ENCODE measurements at regions not wholly inside any gene's neighbourhood (a gene's known extent, or its start where the extent isn't known, plus 50 kb on each side); places are given as distances from the start of the nearest gene placed in this dataset.

DNA sequence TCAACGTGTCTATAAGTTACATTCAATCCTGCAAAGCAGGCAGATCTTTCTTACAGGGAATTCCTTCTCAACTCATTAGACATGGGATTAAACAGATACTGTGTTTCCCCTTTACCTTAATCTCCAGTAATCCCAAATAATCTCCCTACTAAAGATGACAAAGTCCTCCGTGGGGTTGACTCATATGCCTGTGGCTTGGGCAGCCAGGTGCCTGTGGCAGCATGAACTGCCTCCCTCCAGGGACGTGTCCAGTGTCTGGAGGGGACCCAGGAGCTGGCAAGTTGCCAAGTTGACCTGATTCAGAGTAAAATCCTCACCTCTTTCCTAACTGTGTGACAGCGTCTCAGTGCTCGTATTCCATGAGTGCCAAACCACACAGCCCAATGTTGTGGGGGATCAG, 94.6 kb upstream of the PTCH1 start:
- DNase-seq, result no peak

DNA sequence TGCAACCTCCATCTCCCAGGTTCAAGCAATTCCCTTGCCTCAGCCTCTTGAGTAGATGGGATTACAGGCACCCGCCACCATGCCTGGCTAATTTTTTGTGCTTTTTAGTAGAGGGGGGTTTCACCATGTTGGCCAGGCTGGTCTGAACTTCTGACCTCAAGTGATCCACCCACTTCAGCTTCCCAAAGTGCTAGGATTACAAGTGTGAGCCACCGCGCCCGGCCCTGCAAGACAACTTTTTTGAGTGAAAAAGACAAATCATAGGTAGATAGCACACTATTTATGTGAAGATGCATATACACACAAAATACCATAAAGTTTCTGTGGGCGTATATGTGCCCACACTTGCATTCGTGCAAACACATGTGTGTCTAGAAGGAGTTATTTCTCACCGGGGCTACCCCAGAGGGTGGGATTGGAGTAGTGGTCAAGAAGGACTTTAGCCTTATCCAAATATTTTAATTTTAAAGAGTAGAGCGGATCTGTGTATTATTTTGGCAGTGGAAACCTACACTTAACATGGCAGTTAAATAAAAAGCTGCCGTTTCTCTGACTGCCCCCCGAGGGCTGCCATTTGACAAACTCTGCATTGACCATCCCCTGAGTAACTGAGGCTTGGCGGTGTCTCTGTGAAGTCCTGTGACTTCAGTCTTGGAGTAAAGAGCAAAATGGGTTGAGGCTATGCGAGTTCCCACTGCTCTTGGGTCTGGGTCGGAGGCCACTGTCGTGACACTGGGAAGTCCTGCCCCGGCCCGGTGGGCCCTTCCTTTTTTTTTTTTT, 93.4 kb upstream of the PTCH1 start:
- no peak for DNase-seq

DNA sequence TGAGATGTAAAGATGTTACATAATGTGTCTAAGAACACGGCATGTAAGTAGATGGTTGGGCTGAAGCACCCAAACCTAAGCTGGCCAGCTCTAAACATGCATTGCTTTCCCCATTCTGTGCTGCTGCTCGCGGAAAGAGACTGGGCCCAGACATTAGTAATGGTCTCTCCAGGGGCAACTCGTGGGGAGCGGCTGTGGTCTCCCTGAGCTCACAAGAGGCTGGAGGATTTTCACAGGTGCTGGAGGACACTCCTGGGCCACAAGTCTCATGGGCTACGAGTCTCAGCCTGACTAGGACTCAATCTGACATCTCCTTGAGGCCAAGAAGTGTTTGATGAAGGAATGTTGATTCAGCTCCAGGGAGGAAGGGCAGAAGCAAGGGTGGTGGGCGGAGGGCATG, 92.7 kb upstream of the PTCH1 start:
- no peak for DNase-seq

DNA sequence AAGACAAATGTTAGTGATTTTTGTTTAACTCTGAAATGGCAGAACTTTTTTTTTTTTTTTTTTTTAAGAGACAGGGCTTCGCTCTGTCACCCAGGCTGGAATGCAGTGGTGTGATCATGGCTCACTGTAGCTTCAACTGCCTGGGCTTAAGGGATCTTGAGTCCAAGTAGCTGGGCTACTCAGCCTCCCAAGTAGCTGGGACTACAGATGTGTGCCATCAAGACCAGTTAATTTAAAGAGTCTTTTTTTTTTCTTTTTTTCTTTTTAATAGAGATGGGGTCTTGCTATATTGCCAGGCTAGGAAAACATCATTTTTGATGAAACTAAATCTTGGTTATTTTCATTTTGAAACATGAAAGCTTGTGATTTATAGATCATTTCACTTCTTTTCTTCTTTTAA, 91.6 kb upstream of the PTCH1 start:
- no peak for DNase-seq

DNA sequence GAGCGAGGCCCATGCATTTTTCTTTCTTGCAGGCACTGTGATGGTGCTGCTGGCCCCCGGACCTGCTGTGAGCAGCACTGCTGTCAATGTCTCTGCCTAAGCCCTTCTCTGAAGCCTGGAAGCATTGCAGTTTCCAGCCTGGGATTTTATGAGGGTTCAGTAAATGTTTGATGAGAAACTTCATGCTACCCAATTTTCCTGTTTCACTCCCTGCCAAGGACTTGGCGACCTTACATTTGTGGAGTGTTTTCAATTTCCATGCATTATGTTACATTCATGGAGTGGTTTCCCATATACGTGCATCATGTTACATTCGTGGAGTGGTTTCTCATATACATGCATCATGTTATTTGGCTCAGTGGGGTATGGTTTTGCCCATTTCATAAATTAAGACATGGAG, 90.7 kb upstream of the PTCH1 start:
- no peak for DNase-seq

DNA sequence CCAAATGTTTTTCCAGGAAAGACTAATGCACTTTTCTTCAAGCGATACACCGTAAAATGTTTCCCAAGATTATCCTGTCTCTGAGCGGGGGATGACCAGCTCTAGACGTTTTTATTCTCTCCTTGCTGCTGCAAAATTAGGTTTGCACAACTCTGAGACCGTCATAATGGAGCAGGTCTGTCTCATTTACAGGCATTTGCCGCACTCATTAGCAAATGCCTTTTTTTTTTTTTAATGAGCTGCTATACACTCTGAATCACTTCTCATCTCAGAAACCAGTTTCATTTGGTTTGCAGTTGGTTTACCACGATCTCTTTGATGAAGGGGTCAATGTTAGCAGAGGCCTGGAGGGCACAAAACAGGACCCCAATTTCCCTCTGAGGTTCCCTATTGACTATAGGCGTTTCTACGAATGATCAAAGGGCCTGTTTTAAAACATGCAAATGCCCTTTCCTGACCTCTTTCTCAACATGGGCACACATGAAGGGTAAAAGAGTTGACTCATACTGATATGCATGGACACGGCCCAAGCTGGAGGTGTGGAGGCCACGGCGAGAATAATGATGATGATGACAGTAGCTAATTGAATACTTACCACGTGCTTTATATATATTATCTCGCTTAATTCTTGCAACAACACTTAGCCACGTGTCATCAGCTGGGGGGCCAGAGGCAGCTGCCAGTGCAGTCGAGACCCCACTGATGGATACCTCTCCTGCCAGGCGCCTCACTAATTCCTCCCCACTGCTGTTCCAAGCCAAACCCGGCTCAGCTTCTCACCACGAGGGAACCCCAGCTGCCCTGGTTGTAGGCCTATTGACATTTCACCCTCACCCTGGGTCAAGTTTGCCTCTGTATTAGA, 89.9 kb upstream of the PTCH1 start:
- DNase-seq, result no peak

DNA sequence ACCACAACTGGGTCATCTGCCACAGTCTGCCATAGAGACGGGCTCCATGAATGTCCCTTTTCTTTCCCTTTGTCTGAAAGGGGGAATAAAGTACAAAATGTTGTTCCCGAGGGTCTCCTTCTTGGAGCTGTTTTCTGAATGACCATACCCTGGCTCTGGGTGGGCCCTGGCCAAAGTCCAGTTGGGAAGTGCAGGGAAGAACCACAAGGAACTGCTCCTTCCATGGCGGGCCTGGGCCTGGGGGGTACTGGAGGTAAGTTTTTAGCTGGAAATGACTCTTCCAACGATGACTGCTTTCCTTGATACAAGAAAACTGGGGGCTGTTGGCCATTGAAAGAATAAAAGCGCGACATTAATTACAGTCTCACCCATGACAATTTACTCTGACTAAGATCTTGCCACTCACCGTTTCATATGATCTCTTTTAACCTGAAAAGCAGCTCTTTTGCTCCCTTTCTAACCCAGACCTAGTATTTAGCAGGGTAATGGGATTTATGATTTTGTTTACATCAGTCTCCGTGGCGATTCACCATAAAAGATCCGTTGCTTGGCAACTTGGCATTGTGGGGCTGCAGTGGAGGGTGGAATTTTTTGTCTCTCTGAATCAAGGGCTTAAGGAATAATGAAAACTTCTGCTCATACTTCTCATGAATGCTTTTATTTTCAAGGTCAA, 89.2 kb upstream of the PTCH1 start:
- no peak for DNase-seq

DNA sequence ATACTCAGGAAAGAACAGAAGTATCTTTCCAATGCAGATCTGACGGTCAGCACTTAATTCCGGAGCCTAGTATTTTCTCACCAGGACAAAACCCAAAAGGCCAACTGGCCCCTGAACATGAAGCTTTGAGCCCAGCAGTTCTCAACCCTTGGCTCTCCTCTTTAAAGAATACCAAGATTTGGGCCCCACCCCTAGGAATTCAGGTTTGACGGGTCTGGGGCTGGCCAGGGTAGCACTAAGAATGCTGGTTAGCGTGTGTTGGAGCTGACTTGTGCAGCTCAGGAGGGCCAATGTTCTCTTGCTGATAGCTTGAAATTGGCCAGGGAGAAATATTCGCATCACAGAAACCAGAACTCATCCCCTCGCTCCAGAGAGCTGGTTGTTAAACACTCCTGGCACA, 88.3 kb upstream of the PTCH1 start:
- no peak for DNase-seq

DNA sequence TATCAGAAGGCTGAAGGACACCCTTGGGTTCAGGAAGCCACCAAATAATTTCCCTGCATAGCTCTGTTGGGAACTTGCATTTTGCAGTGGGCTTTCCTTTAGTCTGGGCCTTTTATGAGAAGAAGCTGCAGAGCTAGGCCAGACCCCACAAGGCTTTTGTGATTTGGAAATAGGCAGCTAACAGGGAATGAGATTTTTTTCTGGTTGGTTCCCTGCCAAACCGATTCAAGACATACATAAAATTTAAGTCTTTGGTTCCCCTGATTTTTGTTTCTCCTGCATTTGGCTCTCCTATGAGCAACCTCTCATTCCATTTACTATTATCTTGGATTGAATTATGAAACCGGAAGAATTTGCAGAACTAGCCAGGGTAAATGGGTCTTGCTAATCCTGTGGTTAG, 81.5 kb upstream of the PTCH1 start:
- DNase-seq, result no peak

DNA sequence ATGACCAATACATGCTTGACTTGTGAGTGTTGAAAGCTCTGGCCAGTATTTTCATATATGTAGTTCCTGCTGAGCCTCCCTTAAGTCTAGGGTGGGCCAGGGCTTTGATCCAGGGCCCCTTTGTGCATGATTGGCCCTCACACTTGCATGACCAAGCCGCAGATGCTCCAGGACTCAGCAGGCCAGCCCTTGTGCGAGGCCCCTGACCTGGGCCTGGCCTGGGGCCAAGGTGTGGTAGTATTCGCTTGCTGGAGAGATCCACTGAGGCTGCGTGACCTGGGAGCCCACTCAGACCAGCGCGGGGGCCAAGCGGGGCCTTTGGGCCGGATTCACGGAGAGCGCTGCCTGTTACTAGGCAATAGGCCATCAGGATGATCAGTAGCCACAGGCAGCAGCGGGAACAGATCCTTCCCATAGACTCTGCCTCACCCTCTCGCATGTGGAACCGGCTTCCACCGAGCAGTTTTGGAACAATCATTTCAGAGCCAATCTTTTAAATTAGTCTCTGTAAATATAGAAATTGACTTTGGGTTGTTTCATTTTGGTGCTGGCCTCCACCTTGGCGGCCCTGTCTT, 79.0 kb upstream of the PTCH1 start:
- DNase-seq, result no peak

DNA sequence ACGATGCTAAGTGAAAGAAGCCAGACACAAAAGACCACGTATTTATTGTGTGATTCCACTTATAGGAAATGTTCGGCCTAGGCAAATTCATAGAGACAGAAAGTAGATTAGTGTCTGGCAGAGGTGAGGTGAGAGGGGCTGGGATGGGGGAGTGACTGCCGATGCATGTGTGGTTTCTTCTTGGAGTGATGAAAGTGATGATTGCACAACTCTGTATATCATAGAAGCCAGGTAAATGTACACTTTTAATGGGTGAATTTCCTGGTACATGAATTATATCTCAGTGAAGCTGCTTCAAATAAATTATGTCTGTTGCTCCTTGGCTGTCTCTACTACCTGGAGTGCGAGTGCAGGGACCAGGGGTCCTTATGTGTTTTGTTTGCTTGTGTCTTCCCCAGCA, 76.2 kb upstream of the PTCH1 start:
- DNase-seq, result no peak

DNA sequence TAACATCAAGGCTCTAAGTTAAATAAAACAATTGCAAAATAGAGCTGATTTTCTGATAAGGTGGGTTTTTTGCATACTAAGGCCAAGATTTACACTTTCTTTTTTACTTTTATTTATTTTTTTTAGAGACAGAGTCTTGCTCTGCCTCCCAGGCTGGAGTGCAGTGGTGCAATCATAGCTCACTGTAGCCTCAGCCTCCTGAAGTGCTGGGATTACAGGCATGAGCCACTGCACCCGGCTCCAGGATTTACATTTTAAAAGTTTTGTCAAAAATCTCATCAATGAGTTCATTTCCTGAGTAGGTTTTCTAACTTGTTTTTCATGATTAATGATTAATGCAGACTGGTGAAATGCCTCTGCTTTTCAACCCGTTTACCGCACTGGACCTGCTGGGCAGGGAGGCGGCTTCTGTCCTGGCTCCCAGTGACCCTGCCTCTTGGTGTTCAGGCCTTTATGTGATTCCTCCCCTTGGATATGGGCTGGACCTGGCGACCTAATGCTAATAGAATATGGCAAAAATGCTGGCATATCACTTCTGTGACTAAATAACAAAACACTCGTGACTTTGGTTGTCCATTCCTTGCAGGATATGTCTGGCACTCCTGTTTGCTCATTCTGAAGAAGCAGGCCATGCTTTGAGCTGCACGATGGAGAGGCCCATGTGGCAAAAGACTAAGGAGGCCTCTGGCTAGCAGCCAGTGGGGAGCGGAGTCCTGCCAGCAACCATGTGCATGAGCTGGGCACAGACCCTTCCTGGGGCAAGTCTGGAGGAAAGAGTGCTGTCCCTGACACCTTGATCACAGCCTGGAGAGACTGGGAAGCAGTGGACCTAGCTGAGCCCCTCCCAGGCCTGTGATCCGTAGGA, 72.2 kb upstream of the PTCH1 start:
- peak in 2 of 14 donors; percentile 1 to 4 for DNase-seq

DNA sequence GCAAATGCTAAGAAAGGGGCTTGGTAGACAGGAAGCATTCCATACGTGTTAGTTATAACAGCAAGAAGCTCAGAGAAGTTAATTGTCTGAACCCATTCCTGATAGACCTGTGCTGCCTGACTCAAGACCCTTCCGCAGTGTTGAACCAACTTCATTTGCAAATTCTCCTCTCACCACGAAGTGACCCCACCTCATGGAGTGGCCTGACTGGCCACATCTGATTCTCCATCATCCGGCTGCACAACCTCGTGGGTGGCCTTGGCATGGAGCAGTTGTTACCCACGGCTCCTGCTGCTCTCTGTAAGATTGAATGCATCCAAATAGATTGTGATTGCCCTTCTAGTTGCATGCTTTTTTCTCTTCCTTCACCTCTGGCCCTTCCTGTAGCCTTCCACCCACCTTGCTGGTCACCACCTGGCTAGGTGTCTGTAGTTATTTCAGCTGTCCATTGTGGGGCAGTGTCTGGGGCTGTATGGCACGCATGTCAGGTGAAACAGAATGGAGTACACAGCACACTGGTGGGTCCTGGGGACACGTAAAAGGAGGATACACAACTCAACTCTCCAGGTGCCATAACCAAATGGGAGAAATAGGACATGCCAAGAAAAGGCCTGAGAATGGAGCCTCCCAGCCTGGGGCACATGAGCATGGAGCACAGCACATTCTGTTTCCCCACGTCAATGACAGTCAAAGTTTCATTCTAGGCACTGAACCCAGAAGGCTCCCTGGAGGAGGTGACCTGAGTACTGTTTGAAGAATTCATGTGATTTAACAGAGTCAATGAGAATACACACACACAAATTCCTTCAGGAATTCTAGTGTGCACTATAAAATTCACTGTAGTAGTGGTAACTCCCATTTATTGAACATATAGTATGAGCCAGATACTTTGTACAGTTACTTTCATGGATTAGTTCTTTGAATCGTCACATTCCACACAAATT, 70.5 kb upstream of the PTCH1 start:
- no peak for DNase-seq

DNA sequence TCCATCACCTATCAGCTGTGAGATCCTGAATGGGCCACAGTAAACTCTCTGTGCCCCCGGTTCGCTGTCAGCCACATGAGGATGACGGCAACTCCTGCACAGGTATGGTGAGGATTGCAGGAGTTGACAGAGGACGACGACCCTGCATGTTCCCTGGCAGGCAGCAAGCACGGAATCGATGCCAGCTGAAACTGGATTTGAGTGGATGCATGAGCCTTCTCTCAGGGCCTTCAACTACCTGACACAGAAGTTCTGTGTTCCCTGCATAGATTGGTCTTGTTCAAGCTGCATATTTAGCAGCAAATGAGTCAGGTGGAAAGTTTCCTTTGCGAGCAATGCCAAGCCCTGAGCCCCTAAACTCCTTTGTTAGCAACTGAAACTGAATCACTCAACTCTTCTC, 69.6 kb upstream of the PTCH1 start:
- no peak for DNase-seq

DNA sequence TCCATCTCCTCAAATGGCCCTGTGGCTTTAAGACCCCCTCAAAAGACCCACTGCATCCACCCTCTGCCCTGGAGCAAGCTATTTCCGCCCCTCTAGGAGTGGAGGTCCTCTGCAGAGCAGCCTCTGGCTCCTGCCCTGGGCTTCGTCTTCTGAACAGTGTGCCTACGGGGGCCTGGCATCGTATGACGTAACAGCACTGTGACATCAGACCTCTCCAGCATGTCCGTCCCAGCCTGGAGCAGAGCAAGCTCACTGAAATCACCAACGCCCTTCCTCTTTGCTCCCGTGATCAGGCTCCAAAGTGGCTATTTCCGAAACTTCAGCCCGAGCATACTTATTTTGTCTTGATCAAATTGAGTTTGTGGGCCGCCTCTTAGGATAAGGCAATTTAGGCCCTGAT, 69.1 kb upstream of the PTCH1 start:
- no peak for DNase-seq

DNA sequence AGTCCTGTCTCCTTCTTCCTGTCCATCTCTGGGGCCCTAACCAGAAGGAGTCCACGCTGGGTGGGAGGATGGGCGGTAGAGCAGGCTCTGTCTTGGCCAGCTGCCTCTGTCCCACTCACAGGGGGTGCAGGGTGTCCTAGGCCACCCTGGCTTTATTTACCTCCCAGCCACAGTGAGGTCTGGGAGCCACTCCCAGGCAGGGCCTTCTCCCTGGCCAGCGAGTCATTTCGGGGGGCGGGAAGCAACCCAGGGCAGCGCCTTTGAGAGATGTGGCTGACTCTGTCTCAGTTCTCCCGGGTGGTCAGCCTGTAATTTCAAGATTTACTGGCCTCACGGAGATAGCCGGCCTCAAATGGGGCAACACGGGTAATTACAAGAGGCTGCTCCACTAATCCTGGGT, 67.4 kb upstream of the PTCH1 start:
- DNase-seq, result no peak

DNA sequence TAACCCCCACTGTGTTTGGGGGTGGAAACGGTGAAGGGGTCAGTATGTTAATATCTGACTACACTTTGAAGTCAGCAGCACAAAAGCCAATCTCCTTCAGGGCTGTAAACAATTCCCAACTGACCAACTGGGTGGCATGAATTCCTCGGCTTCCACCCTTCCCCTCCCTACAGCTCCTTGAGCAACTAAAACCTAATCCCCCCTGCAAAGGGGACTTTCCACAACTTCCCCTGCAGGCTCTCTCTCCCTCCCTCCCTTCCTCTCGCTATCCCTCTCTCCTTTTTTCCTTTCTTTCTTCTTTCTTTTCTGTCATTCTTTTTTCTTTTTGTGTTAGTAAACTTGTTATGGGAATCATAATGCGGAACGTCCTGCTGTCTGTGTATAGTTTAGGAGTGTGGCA, 65.1 kb upstream of the PTCH1 start:
- DNase-seq, result no peak

DNA sequence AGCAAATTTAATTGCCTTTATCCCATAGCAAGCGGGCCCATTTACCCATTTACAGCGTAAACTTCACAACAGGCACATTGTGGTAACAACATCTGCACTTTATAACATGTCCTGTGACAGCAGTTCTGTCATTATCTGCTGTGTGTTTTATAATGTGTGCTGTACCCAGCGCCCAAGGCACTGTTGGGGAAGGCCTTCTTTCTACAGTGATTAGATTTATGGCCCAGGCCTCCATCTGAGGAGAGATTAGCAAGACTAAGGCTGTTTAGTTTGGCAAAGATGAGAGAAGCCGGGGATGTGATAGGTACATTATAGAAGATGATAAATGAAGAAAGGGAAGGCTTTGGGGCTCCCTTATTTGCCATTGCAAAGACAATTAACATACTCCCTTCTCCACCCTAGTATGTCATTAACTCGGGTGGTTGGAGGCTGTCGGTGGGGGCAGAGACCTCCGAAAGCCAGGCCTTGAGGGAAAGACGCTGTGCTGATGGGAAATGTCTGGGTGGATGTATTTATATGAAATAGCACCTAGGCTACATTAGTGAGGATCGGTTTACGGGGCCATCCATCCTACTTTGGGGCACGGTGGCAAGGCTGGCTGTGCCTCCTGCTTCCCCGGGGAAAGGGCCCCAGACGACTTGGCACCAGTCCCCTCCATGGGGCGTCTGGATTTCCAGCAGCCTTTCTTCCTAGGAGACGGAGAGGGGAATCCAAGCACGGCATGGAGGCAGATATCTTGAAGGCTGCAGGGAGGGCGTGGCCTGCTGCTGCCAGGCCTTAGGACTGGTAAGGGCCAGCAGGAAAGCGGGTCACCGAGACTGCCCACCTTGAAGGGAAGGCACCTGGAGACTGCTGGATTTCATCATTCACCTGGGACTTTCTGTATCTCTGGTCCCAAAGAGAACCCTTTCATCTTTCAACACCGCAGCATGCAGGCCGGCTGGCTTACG, 64.3 kb upstream of the PTCH1 start:
- no peak for DNase-seq

DNA sequence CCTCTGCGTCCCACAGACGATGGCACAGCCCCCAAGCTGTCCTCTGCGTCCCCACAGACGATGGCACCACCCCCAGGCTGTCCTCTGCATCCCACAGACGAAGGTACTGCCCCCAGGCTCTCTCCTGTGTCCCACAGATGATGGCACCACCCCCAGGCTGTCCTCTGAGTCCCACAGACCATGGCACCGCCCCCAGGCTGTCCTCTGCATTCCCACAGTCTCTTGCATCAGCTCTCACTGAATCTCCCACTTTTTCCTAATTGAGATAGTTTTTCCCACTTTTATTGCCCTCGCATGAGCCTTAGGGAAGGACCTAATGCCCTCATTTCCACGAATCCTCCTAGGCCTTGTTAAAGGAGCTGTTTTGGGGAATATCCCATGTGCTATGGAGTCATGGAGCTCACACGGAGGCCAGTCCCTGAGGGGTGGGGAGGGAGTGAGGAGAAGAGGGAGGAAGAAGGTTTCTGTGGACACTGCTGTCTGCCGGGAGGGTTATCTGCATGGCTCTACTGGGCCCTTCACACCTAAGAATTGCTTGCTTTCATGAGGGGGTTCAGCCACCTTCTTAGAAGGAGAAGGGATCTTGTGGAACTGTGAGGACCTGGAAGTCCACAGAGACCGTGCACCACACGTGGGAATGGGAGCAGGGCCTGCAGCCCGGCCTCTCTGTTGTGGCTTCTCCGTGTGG, 58.2 kb upstream of the PTCH1 start:
- no peak for DNase-seq

All from C1 segment of cervical spinal cord (tissue), 14 donors.